Right renal cortex interstitium (tissue), 3 donors: ENCODE measurements at regions not wholly inside any gene's neighbourhood (a gene's known extent, or its start where the extent isn't known, plus 50 kb on each side); places are given as distances from the start of the nearest gene placed in this dataset.

Source experiments
- DNase-seq, 3 donors: peaks; one replicate each; pipeline ENCODE4 v3.0.0-alpha.2; 2013; ENCODE audit warnings: low read depth in 3 of 3, low spot score in 2 of 3

DNA sequence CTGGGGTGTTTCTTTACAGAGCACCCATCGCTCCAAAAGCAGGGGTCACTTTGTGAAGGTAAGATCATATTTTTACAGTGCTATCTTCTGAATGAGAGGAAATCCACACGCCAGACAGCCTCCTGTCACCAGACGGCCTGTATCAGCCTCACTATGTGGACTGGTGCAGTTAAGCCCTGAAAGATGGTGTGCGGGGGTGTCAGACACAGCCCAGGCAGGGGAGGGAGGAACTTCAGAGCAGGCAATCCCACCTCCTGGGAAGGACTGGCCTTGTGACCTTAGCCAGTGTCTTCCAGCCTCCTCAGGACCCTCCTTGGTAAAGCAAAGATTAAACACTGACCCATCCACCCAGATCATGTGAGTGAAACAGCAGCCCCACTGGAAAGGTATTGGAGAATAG lies 249.4 kb upstream of the CTAGE1 start:
- DNase-seq: no peak

DNA sequence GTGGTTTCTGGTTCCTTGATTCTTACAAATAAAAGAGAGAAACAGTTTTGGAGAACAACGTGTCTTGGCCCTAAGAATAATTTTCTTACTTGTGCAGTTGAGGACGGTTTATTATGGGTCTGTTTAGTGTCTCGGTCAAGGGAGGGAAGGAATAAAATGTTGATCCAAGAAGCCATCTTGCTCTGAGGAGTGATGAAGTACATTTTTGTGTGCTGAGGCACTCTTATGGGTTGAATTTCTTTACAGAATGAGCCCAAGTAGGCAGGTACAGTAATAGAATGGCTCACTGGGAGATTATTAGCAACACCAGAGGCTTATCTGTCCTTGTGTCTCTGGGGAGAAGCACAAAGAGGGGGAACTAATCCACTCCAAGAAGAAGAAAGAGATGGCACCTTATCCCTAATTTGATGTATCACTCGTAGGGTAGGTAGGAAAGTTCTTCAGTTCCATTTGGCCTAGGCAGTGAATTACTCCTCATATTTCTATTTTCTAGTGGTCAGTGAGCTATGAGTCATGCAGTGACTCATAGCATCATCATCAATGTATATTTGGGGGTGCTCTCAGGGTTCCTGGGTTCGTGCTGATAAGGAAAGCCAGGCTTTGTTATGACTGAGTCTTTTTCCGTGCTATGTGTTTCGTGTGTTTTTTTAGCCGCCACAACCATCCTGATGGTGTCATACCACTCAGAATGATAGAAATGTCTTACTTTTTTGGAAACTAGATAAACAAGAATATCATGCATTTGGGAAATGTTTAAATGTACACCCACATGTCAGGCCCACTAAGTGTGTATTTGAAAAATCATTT lies 250.1 kb upstream of the CTAGE1 start:
- no peak for DNase-seq

DNA sequence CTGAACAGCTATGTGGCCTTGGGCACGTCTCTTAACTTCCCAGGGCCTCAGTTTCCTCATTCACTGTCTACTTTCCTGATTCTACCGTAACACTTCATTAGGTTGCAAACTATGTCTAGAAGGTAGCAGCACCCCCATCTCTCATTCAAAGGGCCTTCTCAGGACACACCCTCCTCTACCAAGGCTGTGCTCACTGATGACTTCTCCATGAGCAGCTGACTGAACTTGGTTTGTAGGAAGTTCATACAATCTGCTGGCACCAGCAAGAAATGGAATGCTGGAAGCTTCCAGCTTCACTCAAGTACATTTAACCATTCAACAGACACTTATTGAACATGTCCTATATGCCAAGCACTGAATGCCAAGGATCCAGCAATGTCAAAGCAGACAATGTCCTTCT lies 250.8 kb upstream of the CTAGE1 start:
- no peak for DNase-seq

DNA sequence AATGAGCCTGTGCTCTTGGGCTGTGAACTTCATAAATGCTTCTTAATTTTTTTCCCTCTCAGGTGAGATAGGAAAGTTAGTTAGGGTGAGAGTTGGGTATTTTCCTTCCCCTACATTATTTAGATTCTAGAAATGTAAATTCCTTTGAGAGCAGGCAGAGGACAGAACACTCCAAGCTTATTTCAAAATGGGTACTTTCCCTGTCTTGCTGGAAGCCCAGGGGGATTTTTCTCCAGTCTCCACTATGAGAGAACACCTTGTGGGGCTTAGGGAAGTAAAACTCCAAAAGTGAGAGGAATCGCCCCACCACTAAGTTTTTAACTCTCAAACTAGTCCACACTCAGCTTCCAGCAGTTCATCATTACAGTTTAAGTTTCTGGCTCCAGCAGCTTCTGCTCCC lies 253.2 kb upstream of the CTAGE1 start:
- DNase-seq: no peak

DNA sequence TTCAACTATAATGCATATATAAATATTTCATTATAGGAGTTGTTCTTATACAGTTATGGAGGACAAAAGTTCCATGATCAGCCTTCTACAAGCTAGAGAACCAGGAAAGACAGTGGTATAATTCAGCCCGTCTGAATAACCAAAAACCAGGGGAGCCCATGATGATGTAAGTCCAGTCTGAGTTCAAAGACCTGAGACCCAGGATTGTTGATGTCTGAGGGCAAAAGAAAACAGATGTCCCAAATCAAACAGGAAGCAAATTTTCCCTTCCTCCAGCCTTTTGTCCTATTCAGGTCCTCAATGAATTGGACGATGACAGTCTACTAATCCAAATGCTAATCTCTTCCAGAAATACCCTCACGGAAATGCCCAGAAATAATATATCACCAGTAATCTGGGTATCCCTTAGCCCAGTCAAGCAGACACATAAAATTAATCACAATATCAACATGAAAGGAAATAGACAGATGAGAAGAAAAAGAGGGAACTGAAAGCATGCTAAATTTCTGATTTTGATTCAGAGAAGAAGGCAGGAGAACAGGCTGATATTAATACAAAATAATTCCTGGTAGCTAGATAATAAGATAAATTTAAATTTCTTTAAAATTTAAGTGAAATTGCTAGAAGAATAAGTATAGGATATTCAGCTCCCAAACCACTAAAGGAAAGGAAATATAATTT lies 255.6 kb upstream of the CTAGE1 start:
- no peak for DNase-seq

DNA sequence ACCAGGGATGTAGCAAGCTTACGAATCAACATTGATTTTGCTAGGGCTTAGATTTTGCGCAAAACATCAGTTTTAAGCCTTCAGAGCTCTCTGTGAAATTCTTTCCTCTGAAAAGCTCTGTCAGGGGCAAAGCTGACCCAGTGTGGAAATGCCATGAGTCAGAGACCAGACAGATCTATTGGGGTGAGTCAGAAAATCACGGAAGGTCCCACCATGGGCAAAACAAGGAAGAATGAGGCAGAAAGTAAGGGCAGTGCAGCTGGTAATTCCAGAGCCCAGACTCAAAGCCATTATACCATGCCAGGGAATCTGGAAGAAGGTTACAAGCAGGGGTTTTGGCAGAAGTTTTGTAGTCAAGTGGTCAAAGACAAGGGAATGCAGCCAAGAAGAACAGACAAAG lies 256.6 kb upstream of the CTAGE1 start:
- DNase-seq: no peak

DNA sequence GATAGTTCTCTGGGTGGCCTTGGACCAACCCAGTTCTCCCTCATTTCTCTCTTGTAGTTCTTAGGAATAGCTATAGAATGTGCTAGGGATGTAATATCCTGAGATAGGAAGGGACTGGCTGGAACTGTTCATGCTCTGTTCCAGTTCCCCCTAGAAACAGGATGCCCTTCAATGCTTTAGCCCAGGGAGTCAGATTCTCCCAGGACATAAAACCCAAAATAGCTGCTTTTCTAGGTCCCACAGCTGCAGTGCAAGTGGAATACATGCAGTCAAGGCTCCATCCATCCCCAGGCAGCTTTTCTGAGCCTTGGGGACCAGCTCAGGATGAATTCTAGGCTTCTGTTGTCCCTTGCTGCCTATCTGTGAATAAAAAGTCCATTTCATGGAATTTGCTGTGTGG lies 257.3 kb upstream of the CTAGE1 start:
- DNase-seq: no peak

DNA sequence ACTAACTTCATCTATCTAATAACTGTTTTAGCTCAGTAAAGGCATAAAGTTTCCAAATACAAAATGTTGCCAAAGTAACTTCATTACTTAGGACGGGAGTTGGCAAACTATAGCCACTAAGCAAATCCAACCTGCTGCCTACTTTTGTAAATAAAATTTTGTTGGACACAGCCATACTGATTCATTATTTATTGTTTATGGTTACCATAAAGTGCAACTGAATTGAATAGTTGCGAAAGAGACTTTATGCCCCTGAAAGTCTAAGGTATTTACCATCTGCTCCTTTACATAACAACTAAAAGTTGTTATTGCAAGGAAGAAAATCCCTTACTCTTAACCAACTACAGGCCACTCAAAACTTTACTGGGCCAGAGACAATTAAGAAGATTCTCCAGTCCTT lies 256.7 kb upstream of the RBBP8 start:
- no peak for DNase-seq

DNA sequence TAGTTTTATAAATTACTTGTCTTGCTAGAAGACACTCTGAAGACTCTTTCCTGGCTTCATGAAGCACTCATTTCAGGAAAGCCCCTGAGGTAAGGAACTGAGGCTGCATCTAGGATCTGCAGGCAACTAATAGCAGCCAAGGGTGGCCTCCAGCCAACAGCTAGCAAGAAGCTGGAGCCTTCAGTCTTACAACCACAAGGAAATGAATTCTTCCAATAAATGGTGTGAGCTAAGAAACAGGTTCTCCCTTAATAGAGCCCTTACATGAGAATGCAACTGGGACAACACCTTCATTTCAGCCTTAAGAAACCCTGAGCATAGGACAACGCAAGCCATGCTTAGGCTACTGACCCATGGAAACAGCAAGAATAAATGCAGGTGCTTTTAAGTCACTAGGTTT lies 254.6 kb upstream of the RBBP8 start:
- DNase-seq: no peak

DNA sequence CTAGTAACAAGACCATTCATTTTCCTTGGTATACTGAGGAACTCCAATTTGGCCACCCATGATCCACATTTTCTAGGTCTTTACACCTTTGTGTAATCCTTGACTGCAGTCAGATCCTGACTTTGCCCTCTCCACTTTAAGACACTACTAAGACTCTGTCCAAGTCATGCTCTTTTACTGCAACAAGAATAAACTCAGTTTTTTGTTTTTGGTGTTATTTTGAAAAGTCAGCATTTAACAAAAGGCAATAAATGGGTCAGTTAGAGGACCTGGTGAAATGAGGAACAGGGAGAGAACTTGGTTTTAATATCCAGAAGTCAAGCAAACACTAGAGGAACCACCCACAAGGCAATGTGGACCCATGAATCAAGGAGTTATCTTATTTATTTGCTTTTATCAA lies 252.2 kb upstream of the RBBP8 start:
- no peak for DNase-seq

DNA sequence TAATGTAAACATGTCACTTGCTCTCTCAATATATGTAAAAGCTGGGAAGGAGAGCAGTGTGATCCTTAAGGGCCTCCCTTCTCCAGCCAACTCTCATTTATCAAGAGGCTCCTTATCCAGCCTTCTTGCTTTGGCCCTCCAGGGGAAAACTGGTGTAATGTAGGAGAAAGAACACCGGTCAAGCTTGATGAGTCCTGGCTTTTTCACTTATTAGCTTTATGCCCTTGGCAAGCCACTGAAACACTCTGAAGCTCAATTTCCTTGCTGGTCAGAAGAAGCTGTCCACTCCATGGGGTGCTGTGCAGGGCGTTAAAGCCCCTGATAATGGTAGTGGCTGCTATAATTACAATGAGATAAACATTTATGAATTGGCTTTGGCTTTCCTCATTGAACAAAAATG lies 251.2 kb upstream of the RBBP8 start:
- no peak for DNase-seq

DNA sequence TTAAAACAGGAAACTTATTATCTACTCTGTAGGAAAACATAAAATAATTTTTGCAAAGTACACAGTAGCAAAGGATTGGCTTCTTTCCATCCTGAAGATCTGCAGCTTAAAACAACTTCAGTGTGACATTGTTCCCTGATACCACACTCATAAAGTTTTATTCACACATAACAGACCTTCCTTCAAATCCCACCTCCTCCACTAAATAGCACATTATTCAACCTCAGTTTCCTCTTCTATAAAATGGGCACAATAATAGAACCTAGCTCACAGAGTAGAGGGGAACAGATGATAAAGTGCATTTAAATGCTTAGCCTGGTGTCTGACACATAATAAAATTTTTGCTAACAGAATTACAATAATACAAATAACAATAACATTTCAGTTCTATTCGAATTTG lies 250.4 kb upstream of the RBBP8 start:
- no peak for DNase-seq

DNA sequence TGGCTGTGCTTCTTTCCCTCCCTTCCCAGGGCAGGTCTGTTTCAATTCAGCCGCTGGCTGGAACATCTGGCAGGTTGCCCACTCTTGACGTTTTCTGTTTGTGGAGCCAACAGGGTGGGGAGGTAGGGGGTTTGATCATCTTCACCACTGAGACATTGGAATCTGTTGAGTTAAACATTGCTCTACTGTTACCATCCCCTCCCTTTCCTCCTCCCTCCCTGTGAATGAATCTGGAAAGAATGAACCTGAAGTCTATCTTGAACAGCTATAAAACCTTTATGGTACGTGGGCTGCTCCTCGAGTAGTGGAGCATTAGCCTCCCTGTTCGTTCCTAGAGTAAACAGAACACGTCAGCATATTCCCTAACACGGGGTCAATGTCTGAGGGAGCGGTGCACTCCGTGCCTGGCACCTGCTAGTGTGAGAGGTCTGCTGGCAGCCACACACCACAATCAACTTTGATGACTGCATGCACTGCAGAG lies 249.9 kb upstream of the RBBP8 start:
- peak; percentile 56 to 72 (median 70) for DNase-seq

DNA sequence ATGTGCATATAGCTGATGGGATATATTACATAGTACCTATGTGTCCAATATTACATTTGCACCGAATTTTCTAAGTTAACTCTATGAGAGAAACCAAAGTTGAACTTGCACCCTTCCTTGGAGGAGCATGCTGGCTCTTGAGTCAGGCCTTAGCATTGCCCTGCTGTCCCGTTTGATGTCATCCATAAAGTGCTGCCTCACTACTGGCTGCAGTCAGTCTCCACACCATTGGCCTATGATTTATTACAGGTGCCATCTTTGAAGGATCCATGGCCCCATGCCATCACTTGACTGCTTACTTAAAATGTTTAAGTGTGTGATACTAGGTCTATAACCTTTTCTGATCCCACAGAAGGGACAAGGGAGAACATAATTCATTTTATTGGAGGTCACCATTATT lies 249.3 kb upstream of the RBBP8 start:
- no peak for DNase-seq

DNA sequence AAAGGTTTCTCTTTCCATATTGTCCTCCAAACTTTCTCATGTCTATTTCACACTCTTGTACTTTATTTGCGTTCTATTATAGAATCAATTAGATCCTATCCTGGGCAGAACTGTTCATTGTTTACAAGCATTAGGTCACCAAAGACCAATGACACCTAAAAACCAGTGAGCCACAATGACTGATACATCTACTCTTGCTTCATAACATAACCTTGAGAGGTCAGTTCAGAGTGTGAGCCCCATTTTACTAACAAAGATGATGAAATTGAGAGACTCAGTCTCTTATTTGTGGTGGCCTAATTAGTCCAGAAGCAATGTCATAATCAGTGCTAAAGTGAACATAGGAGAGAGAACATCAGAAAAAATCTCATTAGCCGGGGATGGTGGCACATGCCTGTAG lies 248.9 kb upstream of the RBBP8 start:
- no peak for DNase-seq

DNA sequence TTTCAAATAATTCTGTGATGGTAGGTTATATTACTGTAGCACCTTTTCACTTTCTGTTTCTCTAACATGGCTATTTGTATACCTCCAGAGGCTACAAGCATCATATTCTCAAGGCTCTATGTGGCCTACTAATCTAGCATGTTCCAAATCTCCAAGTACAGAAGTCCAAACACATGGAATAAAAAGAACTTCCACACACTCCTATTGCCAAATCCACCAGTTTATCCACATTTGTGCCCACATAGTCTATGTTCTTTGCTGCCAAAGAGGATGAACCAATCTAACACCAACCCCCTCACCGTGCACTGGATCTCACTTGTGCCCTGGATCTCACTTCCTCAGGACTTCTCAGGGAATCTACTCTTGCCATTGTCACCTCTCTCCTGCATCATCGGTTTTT lies 247.3 kb upstream of the RBBP8 start:
- no peak for DNase-seq

DNA sequence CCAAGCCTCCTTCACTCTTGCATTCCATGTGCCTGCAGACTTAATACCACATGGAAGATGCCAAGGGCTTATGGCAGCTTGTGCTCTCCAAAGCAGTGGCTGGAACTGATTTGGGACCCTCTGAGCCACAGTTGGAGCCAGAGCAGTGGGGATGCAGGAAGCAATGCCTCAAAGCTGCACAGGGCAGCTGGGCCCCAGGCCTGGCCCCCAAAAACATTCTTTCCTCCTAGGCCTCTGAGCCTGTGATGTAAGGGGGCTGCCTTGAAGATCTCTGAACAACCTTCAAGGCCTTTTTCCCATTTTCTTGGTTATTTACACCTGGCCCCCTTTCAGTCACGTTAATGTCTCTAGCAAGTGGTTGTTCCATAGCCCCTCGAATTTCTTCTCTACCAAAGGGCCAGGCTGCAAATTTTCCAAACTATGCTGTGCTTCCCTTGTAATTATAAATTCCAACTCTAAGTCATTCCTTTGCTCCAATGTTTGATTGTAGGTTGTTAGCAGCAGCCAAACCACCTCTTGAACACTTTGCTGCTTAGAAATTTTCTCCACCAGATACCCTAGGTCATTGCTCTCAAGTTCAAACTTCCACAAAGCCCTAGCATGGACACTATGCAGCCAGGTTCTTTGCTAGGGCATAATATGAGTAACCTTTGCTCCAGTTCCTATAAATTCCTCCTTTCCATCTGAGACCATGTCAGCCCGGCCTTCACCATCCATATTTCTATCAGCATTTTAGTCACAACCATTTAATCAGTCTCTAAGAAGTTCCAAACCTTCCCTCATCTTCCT lies 245.0 kb upstream of the RBBP8 start:
- DNase-seq: no peak

DNA sequence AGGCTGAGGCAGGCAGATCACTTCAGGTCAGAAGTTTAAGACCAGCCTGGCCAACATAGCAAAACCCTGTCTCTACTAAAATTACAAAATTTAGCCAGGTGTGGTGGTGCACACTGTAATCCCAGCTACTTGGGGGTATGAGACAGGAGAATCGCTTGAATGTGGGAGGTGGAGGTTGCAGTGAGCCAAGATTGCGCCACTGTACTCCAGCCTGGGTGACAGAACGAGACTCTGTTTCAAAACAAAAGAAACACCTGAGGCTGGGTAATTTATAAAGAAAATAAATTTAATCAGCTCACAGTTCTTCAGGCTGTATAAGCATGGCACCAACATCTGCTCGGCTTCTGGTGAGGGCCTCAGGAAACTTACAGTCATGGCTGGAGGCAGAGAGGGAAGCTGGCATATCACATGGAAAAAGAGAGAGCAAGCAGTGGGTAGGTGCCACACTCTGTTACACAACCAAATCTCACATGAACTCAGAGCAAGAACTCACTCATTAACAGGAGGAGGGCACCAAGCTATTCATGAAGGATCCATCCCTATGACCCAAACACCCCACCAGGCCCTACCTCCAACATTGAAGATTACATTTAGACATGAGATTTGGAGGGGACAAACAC lies 244.1 kb upstream of the RBBP8 start:
- DNase-seq: no peak

DNA sequence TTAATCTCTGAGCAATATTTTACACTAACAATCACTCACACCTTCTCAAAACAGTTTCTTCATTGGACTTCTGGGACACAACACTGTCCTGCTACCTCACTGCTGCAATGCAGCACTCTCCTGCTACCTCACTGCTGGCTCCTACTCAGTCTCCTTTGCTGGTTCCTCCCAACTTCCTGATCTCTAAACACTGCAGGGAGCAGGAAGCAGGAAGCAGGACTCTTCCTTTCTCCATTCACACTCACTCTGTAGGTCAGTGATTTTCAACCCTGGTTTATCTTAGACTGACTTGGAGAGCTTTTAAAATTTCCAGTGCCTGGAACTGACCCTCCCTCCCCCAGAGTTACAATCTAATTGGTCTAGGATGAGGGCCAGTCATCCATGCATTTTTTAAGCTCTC lies 243.4 kb upstream of the RBBP8 start:
- no peak for DNase-seq

DNA sequence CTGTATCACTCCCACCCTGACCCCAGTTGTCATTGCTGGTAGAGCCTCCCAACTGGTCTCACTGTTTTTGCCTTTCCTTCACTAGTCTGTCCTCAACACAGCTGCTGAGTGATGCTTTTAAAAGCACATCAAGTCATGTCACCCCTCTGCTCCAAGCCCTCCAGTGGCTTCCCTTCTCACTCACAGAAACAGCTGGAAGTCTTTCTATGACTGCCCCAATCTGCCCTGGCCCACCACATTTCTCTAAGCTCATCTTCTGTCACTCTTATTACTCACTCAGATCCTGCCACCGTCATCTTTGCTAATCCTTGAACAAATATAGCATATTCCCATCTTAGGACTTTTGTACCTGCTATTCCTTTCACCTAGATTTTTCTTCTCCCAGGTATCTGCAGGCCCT lies 242.6 kb upstream of the RBBP8 start:
- no peak for DNase-seq
